Caki2 (cell line): ENCODE measurements at regions not wholly inside any gene's neighbourhood (a gene's known extent, or its start where the extent isn't known, plus 50 kb on each side); places are given as distances from the start of the nearest gene placed in this dataset.
"Not testable (repeated sequence)": the region's sequence is repeated elsewhere in the genome, so short reads cannot be mapped to it uniquely, and the experiment has no call there.

Experiments
- DNase-seq: peaks from one replicate; pipeline ENCODE4 v3.0.0-alpha.2; 2015; ENCODE audit warnings: low read depth
- in situ Hi-C: cut with HindIII; loops from 2 replicates; pipeline ENCODE4 v1.10.0; 2016; ENCODE audit warnings: low sequenced_read_pairs, low pct_unique_long_range_greater_than_20kb, mixed read lengths

- in situ Hi-C loops, result no loop called here
These were observed 59.8 kb upstream of the WDR11 start for GRCh38 chr10:120791316-120791715.

GRCh38 chr10:120793088-120793487, 58.1 kb upstream of the WDR11 start:
- in situ Hi-C loops, result no loop called here
- no peak for DNase-seq

More at GRCh38 chr10:120791316-120791715, 59.8 kb upstream of the WDR11 start:
- no peak for DNase-seq

GRCh38 chr10:120794390-120794789, 56.8 kb upstream of the WDR11 start:
- in situ Hi-C loops, result no loop called here
- DNase-seq, result no peak

- in situ Hi-C loops, DNase-seq: not testable (repeated sequence)
These were observed 52.9 kb upstream of the WDR11 start for GRCh38 chr10:120798276-120798675.

GRCh38 chr10:120799849-120800248, 51.3 kb upstream of the WDR11 start:
- no peak for DNase-seq
- in situ Hi-C loops, result no loop called here

GRCh38 chr10:120800528-120801323, 50.4 kb upstream of the WDR11 start:
- in situ Hi-C loops, result no loop called here
- no peak for DNase-seq
